Large intestine (tissue), 3 donors: ENCODE measurements at regions not wholly inside any gene's neighbourhood (a gene's known extent, or its start where the extent isn't known, plus 50 kb on each side); places are given as distances from the start of the nearest gene placed in this dataset.

ENCODE experiments used
- DNase-seq, 2 donors: peaks; one replicate each; pipeline versions ENCODE4 v3.0.0 to v3.0.0-alpha.2; 2013
- H3K27ac ChIP-seq: one replicate; pipeline ENCODE4 v1.5.1; 2013; ENCODE audit warnings: low read length
- H3K27me3 ChIP-seq: 2 replicates; pipeline ENCODE4 v1.6.1; 2013; ENCODE audit warnings: low read length; ENCODE audit not compliant: control insufficient read depth, insufficient read depth
- H3K36me3 ChIP-seq: 2 replicates; pipeline ENCODE4 v1.6.1; 2013; ENCODE audit warnings: low read length; ENCODE audit not compliant: control insufficient read depth, insufficient read depth
- H3K4me1 ChIP-seq: one replicate; pipeline ENCODE4 v1.6.1; 2013; ENCODE audit warnings: low read length; ENCODE audit not compliant: control insufficient read depth, insufficient read depth
- H3K4me3 ChIP-seq: one replicate; pipeline ENCODE4 v1.5.1; 2013; ENCODE audit warnings: low read length
- H3K9me3 ChIP-seq: one replicate; pipeline ENCODE4 v1.6.1; 2013; ENCODE audit warnings: mild to moderate bottlenecking, low read depth, low read length, moderate library complexity; ENCODE audit not compliant: control insufficient read depth
- WGBS: methylation state at CpG from one replicate; pipeline ENCODE4 v1.1.5; 2013; ENCODE audit warnings: low lambda C conversion rate; ENCODE audit not compliant: insufficient coverage; 5-methylcytosine and 5-hydroxymethylcytosine counted together

DNA sequence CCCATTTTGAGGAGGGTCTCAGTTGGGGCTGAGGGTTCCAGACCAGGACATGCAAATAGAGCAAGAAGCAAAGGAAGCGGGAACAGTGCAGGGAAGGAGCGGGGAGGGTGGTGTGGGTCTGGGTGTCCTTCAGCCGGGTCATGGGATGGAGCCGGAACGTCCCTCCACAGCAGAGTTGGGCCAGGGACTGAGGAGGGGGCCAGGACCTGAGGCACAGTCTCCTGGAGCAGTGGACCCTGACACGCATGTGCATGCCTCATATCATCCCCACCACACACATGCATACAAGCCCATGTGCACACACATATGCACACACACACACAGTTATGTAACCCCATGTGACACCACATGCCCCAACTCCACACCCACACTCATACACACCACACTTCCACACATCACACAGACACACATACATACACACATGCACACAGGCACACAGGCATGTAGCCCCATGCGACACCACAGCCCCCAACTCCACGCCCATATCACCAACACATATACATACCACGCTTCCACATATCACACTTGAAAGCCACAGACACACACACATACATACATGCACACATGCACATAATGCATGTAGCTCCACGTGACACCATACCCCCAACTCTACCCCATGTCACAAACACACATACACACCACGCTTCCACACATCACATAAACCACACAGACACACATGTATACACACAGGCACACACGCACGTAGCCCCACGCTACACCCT lies 1026.6 kb downstream of the BRD1 start:
- Histone ChIP-seq H3K4me1 (no peaks in the 10 kb centered on the region), H3K27me3 (no peaks in the 10 kb centered on the region), H3K27ac (no peak overlapping the region), H3K36me3 (no peaks in the 10 kb centered on the region), H3K4me3 (no peak overlapping the region), H3K9me3 (no peaks in the 10 kb centered on the region)
- no peak for DNase-seq
- WGBS: no CpG with 5 or more reads among the region's 14 CpGs

DNA sequence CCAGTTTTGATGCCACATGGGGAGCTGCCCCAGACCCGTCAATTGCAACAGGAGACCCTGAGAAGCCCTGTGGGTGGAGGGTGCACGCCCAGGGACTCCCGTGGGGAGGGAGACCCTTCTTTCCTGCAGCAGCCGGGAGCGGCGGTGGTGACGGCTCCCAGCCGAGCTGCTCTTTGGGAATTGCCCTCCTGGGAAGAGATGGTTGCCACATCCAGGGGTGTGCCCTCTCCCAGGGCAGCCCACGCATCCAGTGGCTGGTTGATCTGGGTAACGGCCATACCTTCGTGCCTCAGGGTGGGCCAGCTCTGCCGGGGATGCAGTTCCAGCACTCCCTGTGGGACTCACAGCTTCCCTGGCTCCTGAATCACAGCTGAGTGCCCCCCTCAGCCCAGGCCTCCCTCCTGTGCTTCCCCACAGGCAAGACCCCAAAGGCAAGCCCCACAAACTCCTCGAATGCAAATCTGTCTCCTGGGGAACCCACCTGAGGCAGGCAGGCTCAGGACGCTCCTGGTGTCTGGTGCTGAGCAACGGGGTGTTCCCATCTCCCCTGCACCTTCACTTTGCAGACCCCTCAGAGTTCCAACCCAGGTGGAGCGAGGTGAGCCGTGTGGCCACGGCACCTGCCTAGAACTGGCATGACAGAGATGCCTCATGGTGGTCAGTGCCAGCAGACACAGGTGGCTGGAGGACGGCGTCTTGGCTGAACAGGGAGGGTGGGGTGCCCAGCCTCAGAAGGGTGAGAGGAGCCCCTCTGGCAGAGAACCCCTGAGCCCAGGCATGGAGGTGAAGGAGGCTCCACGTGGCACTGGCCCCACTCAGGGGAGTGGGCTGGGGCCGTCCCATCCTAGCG lies 1027.4 kb downstream of the BRD1 start:
- Histone ChIP-seq H3K27me3 (no peaks in the 10 kb centered on the region), H3K9me3 (no peaks in the 10 kb centered on the region), H3K36me3 (no peaks in the 10 kb centered on the region), H3K27ac (no peak overlapping the region), H3K4me3 (no peak overlapping the region), H3K4me1 (no peaks in the 10 kb centered on the region)
- no CpG with 5 or more reads among the region's 23 CpGs for WGBS
- no peak for DNase-seq

DNA sequence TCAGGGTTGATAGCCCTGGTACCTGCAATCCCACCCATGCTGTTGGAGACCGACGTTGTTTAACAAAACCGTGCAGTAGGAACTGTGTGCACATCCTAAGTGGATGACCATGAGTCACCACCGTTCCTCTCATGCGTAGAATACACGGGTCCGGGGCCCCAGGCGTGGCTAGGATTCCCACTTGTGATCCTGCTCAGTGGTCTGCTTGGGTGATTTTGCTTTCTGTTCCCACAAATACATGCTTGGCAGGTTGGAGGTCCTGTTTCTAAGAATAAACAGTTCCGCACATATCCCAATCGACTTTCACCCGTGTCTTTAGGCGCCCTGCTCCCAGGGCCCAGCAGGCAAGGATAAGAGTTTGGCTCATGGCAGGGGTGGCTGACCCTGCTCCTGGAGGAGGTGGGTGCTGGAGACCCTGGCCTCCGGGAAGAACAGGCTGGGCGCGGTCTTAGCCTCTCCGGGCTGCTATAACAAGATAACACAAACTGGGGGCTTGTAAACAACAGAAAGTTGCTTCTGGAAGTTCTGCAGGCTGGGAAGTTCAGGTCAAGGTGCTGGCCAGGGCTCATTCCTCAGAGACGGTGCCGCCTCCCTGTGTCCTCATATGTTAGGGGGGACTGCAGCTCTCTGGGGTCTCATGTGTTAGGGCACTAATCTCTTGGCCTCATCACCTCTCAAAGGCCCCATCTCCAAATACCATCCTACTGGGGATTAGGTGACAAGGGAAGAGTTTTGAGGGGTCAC lies 1028.3 kb downstream of the BRD1 start:
- Histone ChIP-seq H3K4me3 (no peak overlapping the region), H3K27ac (no peak overlapping the region), H3K27me3 (no peaks in the 10 kb centered on the region), H3K9me3 (no peaks in the 10 kb centered on the region), H3K36me3 (no peaks in the 10 kb centered on the region), H3K4me1 (no peaks in the 10 kb centered on the region)
- no peak for DNase-seq
- no CpG with 5 or more reads among the region's 18 CpGs for WGBS

DNA sequence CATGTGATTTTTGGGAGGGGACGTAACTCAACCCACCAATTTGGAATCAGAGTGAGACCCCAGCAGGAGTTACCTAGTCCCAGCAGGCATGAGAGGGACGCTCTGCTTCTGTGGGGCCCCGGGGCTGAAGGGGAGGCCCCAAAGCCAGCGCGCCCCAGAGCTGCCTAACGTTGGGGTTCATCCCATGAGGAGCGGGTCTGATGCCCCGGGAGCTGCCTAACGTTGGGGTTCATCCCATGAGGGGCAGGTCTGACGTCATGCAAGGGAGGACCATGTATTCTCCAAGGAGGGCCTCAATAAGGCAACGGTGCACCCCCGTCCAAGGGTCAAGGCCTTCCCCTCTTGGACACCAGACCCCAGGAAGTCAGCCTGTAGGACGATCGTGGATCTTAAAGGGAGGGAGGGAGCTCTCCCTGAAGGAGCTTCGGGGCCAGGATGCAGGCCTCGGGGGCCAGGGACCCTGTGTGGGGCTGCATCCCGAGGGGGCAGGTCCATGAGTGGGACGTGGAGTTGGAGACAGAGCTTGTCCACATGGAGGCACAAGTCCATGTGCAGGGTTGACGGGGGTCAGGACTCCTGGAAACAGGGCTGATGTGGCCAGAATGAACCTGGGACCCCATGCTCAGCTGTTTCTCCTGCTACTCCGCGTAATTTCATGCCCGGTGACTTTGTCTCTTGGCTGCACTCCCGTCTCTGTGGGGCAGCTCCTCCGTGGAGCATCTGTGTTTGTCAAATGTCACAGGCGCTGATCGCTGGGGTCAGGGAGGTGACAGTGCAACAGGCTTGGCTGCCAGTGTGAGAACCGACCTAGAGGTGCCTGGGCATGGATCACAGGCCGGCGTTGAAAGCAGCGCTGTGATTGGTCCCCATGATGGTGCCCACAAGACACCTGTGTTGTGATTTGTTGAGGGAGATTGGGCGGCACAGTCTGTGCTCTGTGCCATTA lies 1029.1 kb downstream of the BRD1 start:
- no CpG with 5 or more reads among the region's 31 CpGs for WGBS
- Histone ChIP-seq H3K9me3 (no peaks in the 10 kb centered on the region), H3K27ac (no peak overlapping the region), H3K4me1 (no peaks in the 10 kb centered on the region), H3K27me3 (no peaks in the 10 kb centered on the region), H3K36me3 (no peaks in the 10 kb centered on the region), H3K4me3 (no peak overlapping the region)
- DNase-seq: no peak

DNA sequence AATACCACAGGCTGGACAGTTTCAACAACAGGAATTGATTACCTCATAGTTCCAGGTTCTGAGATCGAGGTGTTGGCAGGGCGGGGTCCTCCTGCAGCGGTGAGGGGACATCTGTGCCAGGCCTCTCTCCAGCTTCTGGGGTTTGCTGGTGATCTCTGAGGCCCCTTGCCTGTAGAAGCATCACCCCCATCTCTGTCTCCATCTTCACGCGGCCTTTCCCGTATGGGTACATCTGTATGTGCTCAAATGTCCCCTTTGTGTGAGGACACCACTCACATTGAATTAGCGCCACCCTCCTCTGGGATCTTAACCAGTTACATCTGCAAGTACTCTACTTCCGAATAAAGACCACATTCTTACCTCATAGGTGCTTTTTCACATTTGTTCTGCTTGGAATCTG lies 1029.9 kb downstream of the BRD1 start:
- Histone ChIP-seq H3K27me3 (no peaks in the 10 kb centered on the region), H3K36me3 (no peaks in the 10 kb centered on the region), H3K9me3 (no peaks in the 10 kb centered on the region), H3K27ac (no peak overlapping the region), H3K4me3 (no peak overlapping the region), H3K4me1 (no peaks in the 10 kb centered on the region)
- DNase-seq: no peak
- WGBS: no CpG with 5 or more reads among the region's 8 CpGs

DNA sequence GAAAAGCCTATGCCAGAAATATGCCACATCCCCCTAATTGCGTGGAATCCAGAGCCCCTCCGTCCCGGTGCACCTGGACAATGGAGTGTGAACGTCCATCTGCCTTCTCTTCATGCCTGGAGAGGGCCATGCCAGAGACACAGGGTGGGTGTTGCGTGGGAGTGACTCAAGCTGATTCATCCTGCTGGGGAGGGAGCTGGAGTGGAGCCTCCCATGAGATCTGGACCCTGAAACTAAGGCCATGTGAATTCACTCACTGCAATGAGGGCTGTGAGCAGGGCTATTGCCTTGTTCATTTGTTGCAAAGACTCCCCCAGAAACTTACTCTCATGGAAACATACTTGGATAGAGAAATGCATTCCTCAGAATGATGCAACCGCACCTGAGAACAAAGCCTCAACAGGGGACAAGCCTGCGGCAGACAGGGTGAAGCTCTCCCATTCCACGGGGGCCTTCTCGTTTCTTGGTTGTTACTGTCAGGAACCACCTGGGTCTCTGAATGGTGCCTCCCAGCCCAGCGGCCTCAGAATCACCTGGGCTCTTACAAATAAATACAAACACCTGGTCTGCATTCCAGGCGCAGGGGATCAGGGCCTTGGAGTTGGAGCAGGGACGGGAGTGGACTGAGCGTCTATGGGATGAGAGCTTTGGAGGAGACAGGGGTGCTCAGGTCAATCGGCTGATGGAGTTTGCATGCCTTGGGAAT lies 1031.2 kb downstream of the BRD1 start:
- H3K4me1 ChIP-seq: no peaks in the 10 kb centered on the region
- H3K4me3 ChIP-seq: no peak overlapping the region
- H3K9me3 ChIP-seq: no peaks in the 10 kb centered on the region
- no CpG with 5 or more reads among the region's 14 CpGs for WGBS
- DNase-seq: no peak
- H3K36me3 ChIP-seq: no peaks in the 10 kb centered on the region
- no peaks in the 10 kb centered on the region for H3K27me3 ChIP-seq
- no peak overlapping the region for H3K27ac ChIP-seq

DNA sequence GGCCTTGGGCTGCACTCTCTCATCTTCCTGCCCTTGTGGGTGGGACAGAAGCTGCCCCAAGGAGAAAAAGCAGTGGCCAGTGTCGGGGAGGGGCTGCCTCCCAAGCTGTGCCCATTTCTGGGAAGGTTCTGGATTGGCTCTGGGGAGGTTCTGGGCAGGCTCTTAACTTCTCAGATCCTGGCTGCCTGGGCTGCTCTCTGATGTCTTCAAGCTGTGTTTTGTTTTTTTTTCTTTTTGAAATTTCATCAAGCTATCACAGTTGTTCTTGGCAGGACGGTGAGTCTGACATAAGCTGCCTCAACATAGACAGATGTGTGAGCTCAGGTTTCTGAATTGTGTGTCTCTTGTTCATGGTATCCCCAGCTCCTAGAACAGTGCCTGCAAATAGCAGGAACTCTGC lies 1032.0 kb downstream of the BRD1 start:
- no CpG with 5 or more reads among the region's 2 CpGs for WGBS
- Histone ChIP-seq H3K9me3 (no peaks in the 10 kb centered on the region), H3K4me3 (no peak overlapping the region), H3K27me3 (no peaks in the 10 kb centered on the region), H3K27ac (no peak overlapping the region), H3K4me1 (no peaks in the 10 kb centered on the region), H3K36me3 (no peaks in the 10 kb centered on the region)
- no peak for DNase-seq

DNA sequence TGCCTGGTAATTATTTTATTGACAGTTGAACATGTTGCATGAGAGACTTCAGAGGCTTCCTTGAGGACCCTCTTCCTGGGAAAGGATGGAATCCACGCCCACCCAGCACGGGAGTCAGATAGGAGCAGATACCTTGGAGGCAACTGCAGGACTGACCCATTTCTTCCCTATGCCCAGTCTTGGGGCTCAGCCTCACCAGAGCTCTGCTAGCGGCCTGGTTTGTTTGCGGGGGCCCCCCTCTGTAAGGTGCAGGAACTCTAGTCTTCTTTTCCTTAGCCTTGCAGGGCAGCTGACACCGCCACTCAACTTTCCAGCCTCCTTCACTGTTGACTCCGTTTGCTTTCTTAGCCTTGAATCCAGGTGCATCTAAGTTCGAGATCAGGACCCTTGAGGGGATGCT lies 1032.8 kb downstream of the BRD1 start:
- no peak overlapping the region for H3K4me3 ChIP-seq
- no peaks in the 10 kb centered on the region for H3K4me1 ChIP-seq
- H3K27ac ChIP-seq: no peak overlapping the region
- no peak for DNase-seq
- H3K36me3 ChIP-seq: no peaks in the 10 kb centered on the region
- H3K27me3 ChIP-seq: no peaks in the 10 kb centered on the region
- WGBS: no CpG with 5 or more reads among the region's 7 CpGs
- no peaks in the 10 kb centered on the region for H3K9me3 ChIP-seq

DNA sequence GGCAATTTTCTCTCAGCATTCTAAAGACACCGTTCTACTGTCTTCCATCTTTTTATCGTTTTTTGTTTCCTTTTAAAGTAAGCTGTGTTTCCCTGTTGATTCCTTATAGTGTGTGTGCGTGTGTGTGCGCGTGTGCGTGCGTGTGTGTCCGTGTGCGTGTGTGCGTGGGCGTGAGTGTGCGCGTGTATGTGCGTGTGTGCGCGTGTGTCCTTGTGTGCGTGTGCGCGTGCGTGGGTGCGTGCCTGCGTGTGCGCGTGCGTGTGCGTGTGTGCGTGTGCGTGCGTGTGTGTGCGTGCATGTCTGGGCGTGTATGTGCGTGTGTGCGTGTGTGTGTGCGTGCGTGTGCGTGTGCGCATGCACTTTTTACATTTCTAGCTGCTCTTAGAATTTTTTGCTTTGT lies 1033.7 kb downstream of the BRD1 start:
- H3K27ac ChIP-seq: no peak overlapping the region
- H3K27me3 ChIP-seq: no peaks in the 10 kb centered on the region
- WGBS: 100% methylated on average over 3 of the region's 37 CpGs
- H3K9me3 ChIP-seq: no peaks in the 10 kb centered on the region
- no peak overlapping the region for H3K4me3 ChIP-seq
- DNase-seq: no peak
- no peaks in the 10 kb centered on the region for H3K4me1 ChIP-seq
- no peaks in the 10 kb centered on the region for H3K36me3 ChIP-seq
